T-helper 2 cell treated with Interferon-gamma antibody and Interleukin-4, amounts not matched to agents 5 μg/mL and 100 μg/mL, for 36 hours (primary cell): ENCODE measurements at regions not wholly inside any gene's neighbourhood (a gene's known extent, or its start where the extent isn't known, plus 50 kb on each side); places are given as distances from the start of the nearest gene placed in this dataset.

Source experiments
- DNase-seq: peaks from one replicate; pipeline ENCODE4 v3.0.0; 2021; ENCODE audit warnings: low spot score
- H3K27ac Mint-ChIP-seq: one replicate; pipeline ENCODE4 v1.8.0; 2021; ENCODE audit warnings: mild to moderate bottlenecking, mixed read lengths
- H3K27me3 Mint-ChIP-seq: one replicate; pipeline ENCODE4 v1.8.0; 2021; ENCODE audit warnings: low read depth, mixed read lengths
- H3K36me3 Mint-ChIP-seq: one replicate; pipeline ENCODE4 v1.8.0; 2021; ENCODE audit warnings: low read depth, mixed read lengths
- H3K4me1 Mint-ChIP-seq: one replicate; pipeline ENCODE4 v1.8.0; 2021; ENCODE audit warnings: low read depth, mixed read lengths
- H3K4me3 Mint-ChIP-seq: one replicate; pipeline ENCODE4 v1.8.0; 2022; ENCODE audit warnings: mild to moderate bottlenecking, moderate library complexity, mixed read lengths
- H3K9me3 Mint-ChIP-seq: one replicate; pipeline ENCODE4 v1.8.0; 2021; ENCODE audit warnings: mixed read lengths

- DNase-seq, result no peak
- Mint-ChIP-seq H3K4me3 (no peak overlapping the region), H3K9me3 (peaks cover 46% of the 10 kb centered on the region), H3K27me3 (no peaks in the 10 kb centered on the region), H3K27ac (no peak overlapping the region), H3K4me1 (no peaks in the 10 kb centered on the region), H3K36me3 (no peaks in the 10 kb centered on the region)
Measured at GRCh38 chr5:118657576-118657975, 330.8 kb downstream of the DTWD2 start.

GRCh38 chr5:118653872-118654271, 334.5 kb downstream of the DTWD2 start:
- Mint-ChIP-seq H3K4me1 (no peaks in the 10 kb centered on the region), H3K9me3 (peaks cover 25% of the 10 kb centered on the region), H3K4me3 (no peak overlapping the region), H3K36me3 (no peaks in the 10 kb centered on the region), H3K27me3 (no peaks in the 10 kb centered on the region), H3K27ac (no peak overlapping the region)
- DNase-seq, result no peak

DNA sequence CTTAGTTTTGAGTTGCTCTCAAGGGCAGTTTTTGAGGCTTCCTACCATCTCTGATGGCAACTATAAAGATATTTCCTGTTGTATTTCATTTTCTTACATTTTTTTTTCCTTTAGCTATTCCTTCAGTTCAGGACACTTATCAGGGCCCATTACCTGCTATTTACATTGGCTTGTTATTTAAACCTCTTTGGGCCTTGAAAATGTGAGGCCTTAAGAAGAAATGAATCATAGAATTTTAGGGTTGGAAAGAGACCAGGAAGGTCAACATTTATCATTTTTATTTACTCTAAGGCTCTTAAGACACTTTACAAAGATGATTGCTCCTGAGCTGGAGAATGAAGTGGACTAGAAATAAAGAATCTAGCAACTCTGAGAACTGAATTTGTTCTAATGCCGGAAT, 335.2 kb downstream of the DTWD2 start:
- no peaks in the 10 kb centered on the region for H3K4me1 Mint-ChIP-seq

GRCh38 chr5:118651002-118651401, 337.3 kb downstream of the DTWD2 start:
- Mint-ChIP-seq H3K27ac (no peak overlapping the region), H3K4me1 (no peaks in the 10 kb centered on the region), H3K4me3 (no peak overlapping the region), H3K27me3 (no peaks in the 10 kb centered on the region), H3K9me3 (peaks cover 5% of the 10 kb centered on the region), H3K36me3 (no peaks in the 10 kb centered on the region)
- no peak for DNase-seq

More for the DNA sequence above, 335.2 kb downstream of the DTWD2 start:
- no peaks in the 10 kb centered on the region for H3K36me3 Mint-ChIP-seq
- peaks cover 19% of the 10 kb centered on the region for H3K9me3 Mint-ChIP-seq
- H3K27me3 Mint-ChIP-seq, result no peaks in the 10 kb centered on the region
- DNase-seq, result no peak
- H3K27ac Mint-ChIP-seq, result no peak overlapping the region
- no peak overlapping the region for H3K4me3 Mint-ChIP-seq

GRCh38 chr5:118647587-118647986, 340.8 kb downstream of the DTWD2 start:
- Mint-ChIP-seq H3K27me3 (no peaks in the 10 kb centered on the region), H3K36me3 (no peaks in the 10 kb centered on the region), H3K4me1 (no peaks in the 10 kb centered on the region), H3K4me3 (no peak overlapping the region), H3K9me3 (peaks cover 3% of the 10 kb centered on the region), H3K27ac (no peak overlapping the region)
- DNase-seq, result no peak

- no peak overlapping the region for H3K4me3 Mint-ChIP-seq
- H3K36me3 Mint-ChIP-seq, result no peaks in the 10 kb centered on the region
- no peaks in the 10 kb centered on the region for H3K27me3 Mint-ChIP-seq
- peaks cover 4% of the 10 kb centered on the region for H3K9me3 Mint-ChIP-seq
- no peak for DNase-seq
- H3K27ac Mint-ChIP-seq, result no peak overlapping the region
- no peaks in the 10 kb centered on the region for H3K4me1 Mint-ChIP-seq
Measured at GRCh38 chr5:118646917-118647316, 341.4 kb downstream of the DTWD2 start.

GRCh38 chr5:118637947-118638670, 350.2 kb downstream of the DTWD2 start:
- Mint-ChIP-seq H3K36me3 (no peaks in the 10 kb centered on the region), H3K27ac (no peak overlapping the region), H3K9me3 (peaks cover 20% of the 10 kb centered on the region), H3K27me3 (no peaks in the 10 kb centered on the region), H3K4me3 (no peak overlapping the region), H3K4me1 (no peaks in the 10 kb centered on the region)
- no peak for DNase-seq

- Mint-ChIP-seq H3K27ac (no peak overlapping the region), H3K4me3 (no peak overlapping the region), H3K27me3 (no peaks in the 10 kb centered on the region), H3K9me3 (no peaks in the 10 kb centered on the region), H3K4me1 (no peaks in the 10 kb centered on the region), H3K36me3 (no peaks in the 10 kb centered on the region)
- DNase-seq, result no peak
Measured at GRCh38 chr5:118628660-118629354, 359.5 kb downstream of the DTWD2 start.

DNA sequence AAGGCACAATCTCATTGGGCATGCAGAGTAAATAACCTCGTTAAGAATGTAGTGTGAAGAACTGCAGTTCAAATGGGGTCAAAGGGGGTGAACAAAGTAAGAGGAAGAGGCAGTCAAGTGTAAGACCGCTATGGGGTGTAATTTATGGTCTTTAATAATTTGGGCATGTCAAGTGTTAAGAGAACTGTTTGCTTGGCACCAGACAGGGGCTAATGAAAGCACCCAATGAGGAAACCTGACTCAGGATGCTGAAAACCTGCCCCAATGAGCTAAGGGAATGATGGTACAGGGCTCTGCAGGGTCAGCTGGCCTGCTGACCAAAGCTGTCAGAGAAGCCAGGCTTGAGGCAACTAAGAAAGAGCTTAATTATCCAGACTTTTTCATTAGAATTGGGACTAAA, 368.1 kb downstream of the DTWD2 start:
- Mint-ChIP-seq H3K4me1 (no peaks in the 10 kb centered on the region), H3K9me3 (no peaks in the 10 kb centered on the region)

GRCh38 chr5:118619823-118620222, 368.5 kb downstream of the DTWD2 start:
- no peaks in the 10 kb centered on the region for H3K36me3 Mint-ChIP-seq
- H3K27ac Mint-ChIP-seq, result no peak overlapping the region
- no peaks in the 10 kb centered on the region for H3K27me3 Mint-ChIP-seq
- no peaks in the 10 kb centered on the region for H3K4me1 Mint-ChIP-seq
- no peak for DNase-seq
- H3K4me3 Mint-ChIP-seq, result no peak overlapping the region
- H3K9me3 Mint-ChIP-seq, result no peaks in the 10 kb centered on the region

More for the DNA sequence above, 368.1 kb downstream of the DTWD2 start:
- Mint-ChIP-seq H3K27me3 (no peaks in the 10 kb centered on the region), H3K36me3 (no peaks in the 10 kb centered on the region), H3K27ac (no peak overlapping the region), H3K4me3 (no peak overlapping the region)
- no peak for DNase-seq

- no peaks in the 10 kb centered on the region for H3K36me3 Mint-ChIP-seq
- no peak for DNase-seq
- no peaks in the 10 kb centered on the region for H3K4me1 Mint-ChIP-seq
- no peaks in the 10 kb centered on the region for H3K9me3 Mint-ChIP-seq
- no peaks in the 10 kb centered on the region for H3K27me3 Mint-ChIP-seq
- no peak overlapping the region for H3K27ac Mint-ChIP-seq
- no peak overlapping the region for H3K4me3 Mint-ChIP-seq
Measured at GRCh38 chr5:118616281-118616680, 372.1 kb downstream of the DTWD2 start.

GRCh38 chr5:118614731-118615456, 373.5 kb downstream of the DTWD2 start:
- H3K4me3 Mint-ChIP-seq, result no peak overlapping the region
- no peak for DNase-seq
- H3K27ac Mint-ChIP-seq, result no peak overlapping the region
- no peaks in the 10 kb centered on the region for H3K9me3 Mint-ChIP-seq
- no peaks in the 10 kb centered on the region for H3K36me3 Mint-ChIP-seq
- no peaks in the 10 kb centered on the region for H3K27me3 Mint-ChIP-seq
- no peaks in the 10 kb centered on the region for H3K4me1 Mint-ChIP-seq

DNA sequence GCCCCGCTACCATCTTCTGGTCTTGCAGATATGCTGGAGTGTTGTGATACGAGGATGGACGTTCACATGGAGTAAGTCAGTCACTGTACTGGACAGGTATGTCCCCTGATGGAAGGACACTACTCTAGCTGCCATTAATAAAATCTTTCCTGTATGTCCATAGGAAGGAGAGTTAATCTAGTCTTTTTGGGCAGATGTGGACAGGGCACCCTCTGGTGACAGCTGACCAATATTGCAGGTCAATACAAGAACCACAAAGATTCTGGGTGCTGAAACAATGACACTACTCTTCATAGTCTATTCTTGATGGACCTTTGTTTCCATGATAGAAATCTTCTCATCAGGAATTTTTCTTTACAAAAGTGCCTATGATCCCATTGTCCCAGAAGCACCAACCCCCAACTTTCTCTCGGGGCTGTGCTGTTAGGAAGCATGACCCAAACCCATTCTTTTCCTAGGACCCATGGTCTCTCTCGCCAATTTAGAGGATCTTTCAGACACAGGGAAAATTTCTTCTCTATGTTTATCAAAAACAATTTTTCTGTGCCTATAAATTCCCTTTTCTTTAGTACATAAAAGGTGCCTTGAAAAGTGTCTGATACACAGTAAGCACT, 376.9 kb downstream of the DTWD2 start:
- H3K4me3 Mint-ChIP-seq, result no peak overlapping the region
- no peaks in the 10 kb centered on the region for H3K27me3 Mint-ChIP-seq
- H3K36me3 Mint-ChIP-seq, result no peaks in the 10 kb centered on the region
- no peak for DNase-seq
- H3K9me3 Mint-ChIP-seq, result no peaks in the 10 kb centered on the region
- H3K4me1 Mint-ChIP-seq, result no peaks in the 10 kb centered on the region
- no peak overlapping the region for H3K27ac Mint-ChIP-seq

DNA sequence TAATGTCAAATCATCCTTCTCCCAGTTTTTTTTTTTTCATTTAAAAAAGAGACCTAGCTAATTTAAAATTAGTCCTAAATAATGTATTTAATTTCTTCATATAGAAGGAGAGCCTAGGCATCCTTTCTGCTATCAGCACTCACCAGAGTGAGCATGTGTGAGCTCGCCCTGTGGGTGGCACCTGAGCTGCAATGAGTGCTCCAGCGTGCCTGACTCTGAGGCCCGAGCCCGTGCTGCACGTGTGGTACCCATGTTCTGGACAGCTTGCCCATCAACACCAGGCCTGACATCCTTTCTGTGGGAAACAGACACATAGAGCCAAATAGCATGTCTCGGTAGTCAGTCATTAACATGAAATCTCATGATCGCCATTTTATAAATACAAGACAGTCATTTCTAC, 381.4 kb downstream of the DTWD2 start:
- Mint-ChIP-seq H3K4me3 (no peak overlapping the region), H3K9me3 (no peaks in the 10 kb centered on the region), H3K36me3 (no peaks in the 10 kb centered on the region), H3K4me1 (no peaks in the 10 kb centered on the region), H3K27ac (no peak overlapping the region), H3K27me3 (no peaks in the 10 kb centered on the region)
- DNase-seq, result no peak
